Mesendoderm (in vitro differentiated cells): ENCODE measurements at regions not wholly inside any gene's neighbourhood (a gene's known extent, or its start where the extent isn't known, plus 50 kb on each side); places are given as distances from the start of the nearest gene placed in this dataset.
"Not testable (repeated sequence)": the region's sequence is repeated elsewhere in the genome, so short reads cannot be mapped to it uniquely, and the experiment has no call there.

Source experiments
- DNase-seq: peaks from one replicate; pipeline ENCODE4 v3.0.0; 2013
- H2AK5ac ChIP-seq: 2 replicates; pipeline ENCODE4 v1.6.1; 2013; ENCODE audit warnings: low read length, inconsistent platforms
- H2BK120ac ChIP-seq: 2 replicates; pipeline ENCODE4 v1.6.1; 2013; ENCODE audit warnings: low read depth, mild to moderate bottlenecking, low read length, moderate library complexity, mixed read lengths
- H2BK15ac ChIP-seq: replicated peaks from 2 replicates; pipeline ENCODE4 v1.6.1; 2013; ENCODE audit warnings: low read depth, mild to moderate bottlenecking, moderate library complexity
- H2BK5ac ChIP-seq: 2 replicates; pipeline ENCODE4 v1.6.1; 2013; ENCODE audit warnings: low read length, inconsistent platforms
- H3K18ac ChIP-seq: 2 replicates; pipeline ENCODE4 v1.6.1; 2013; ENCODE audit warnings: mild to moderate bottlenecking, low read length, mixed read lengths
- H3K23ac ChIP-seq: one replicate; pipeline ENCODE4 v1.6.1; 2013; ENCODE audit warnings: low read length
- H3K27ac ChIP-seq: 2 replicates; pipeline ENCODE4 v1.5.1; 2013; ENCODE audit warnings: low read depth, mild to moderate bottlenecking, inconsistent platforms, low read length, moderate library complexity
- H3K27me3 ChIP-seq: 2 replicates; pipeline ENCODE4 v1.6.1; 2013; ENCODE audit warnings: low read length, control low read depth, mild to moderate bottlenecking, inconsistent platforms; ENCODE audit not compliant: insufficient read depth, poor library complexity
- H3K36me3 ChIP-seq: 2 replicates; pipeline ENCODE4 v1.6.1; 2013; ENCODE audit warnings: low read length, inconsistent platforms; ENCODE audit not compliant: control insufficient read depth, insufficient read depth
- H3K4ac ChIP-seq: one replicate; pipeline ENCODE4 v1.6.1; 2013; ENCODE audit warnings: low read depth, mild to moderate bottlenecking, low read length, moderate library complexity
- H3K4me1 ChIP-seq: 2 replicates; pipeline ENCODE4 v1.6.1; 2013; ENCODE audit warnings: low read depth, low read length, inconsistent platforms; ENCODE audit not compliant: control insufficient read depth
- H3K4me2 ChIP-seq: 2 replicates; pipeline ENCODE4 v1.6.1; 2013; ENCODE audit warnings: low read length
- H3K4me3 ChIP-seq: 2 replicates; pipeline ENCODE4 v1.5.1; 2013; ENCODE audit warnings: mild to moderate bottlenecking, low read length
- H3K56ac ChIP-seq: one replicate; pipeline ENCODE4 v1.6.1; 2013; ENCODE audit warnings: low read length
- H3K79me1 ChIP-seq: 2 replicates; pipeline ENCODE4 v1.6.1; 2013; ENCODE audit warnings: low read length, inconsistent platforms
- H3K79me2 ChIP-seq: 2 replicates; pipeline ENCODE4 v1.6.1; 2013; ENCODE audit warnings: mild to moderate bottlenecking, low read length; ENCODE audit not compliant: control insufficient read depth, insufficient read depth
- H3K9ac ChIP-seq: 2 replicates; pipeline ENCODE4 v1.6.1; 2013; ENCODE audit warnings: low read length, inconsistent platforms
- H4K5ac ChIP-seq: one replicate; pipeline ENCODE4 v1.6.1; 2013; ENCODE audit warnings: low read length
- H4K8ac ChIP-seq: one replicate; pipeline ENCODE4 v1.6.1; 2013; ENCODE audit warnings: low read depth, mild to moderate bottlenecking, control low read depth, low read length, moderate library complexity
- WGBS: extraction: QIAGEN DNeasy Blood & Tissue Kit; methylation state at CpG from one replicate; pipeline ENCODE4 v1.1.7; 2013; ENCODE audit warnings: low lambda C conversion rate, missing lambda C conversion rate; ENCODE audit not compliant: insufficient coverage; ENCODE audit errors: extremely low coverage; 5-methylcytosine and 5-hydroxymethylcytosine counted together

- Histone ChIP-seq H3K27me3 (no peaks in the 10 kb centered on the region), H2AK5ac (no peak overlapping the region), H2BK5ac (no peak overlapping the region), H3K79me2 (no peaks in the 10 kb centered on the region), H3K4me2 (no peak overlapping the region), H3K23ac (no peak overlapping the region), H2BK120ac (no peak overlapping the region), H2BK15ac (no peak overlapping the region), H3K56ac (no peak overlapping the region), H3K9ac (no peak overlapping the region), H4K5ac (no peak overlapping the region), H3K27ac (no peak overlapping the region), H3K36me3 (no peaks in the 10 kb centered on the region), H3K18ac (no peak overlapping the region), H3K4me3 (no peak overlapping the region), H4K8ac (no peak overlapping the region), H3K79me1 (no peaks in the 10 kb centered on the region), H3K4me1 (no peaks in the 10 kb centered on the region), H3K4ac (no peak overlapping the region)
- DNase-seq: no peak
These were observed 261.7 kb downstream of the MATN1 start for GRCh38 chr1:30461640-30462039.

GRCh38 chr1:30460661-30461060, 262.7 kb downstream of the MATN1 start:
- Histone ChIP-seq H3K27me3 (no peaks in the 10 kb centered on the region), H4K5ac (no peak overlapping the region), H3K4me2 (no peak overlapping the region), H3K27ac (no peak overlapping the region), H3K4me3 (no peak overlapping the region), H3K4me1 (no peaks in the 10 kb centered on the region), H2AK5ac (no peak overlapping the region), H3K23ac (no peak overlapping the region), H3K9ac (no peak overlapping the region), H2BK15ac (no peak overlapping the region), H3K36me3 (no peaks in the 10 kb centered on the region), H4K8ac (no peak overlapping the region), H3K56ac (no peak overlapping the region), H3K79me1 (no peaks in the 10 kb centered on the region), H3K4ac (no peak overlapping the region), H3K79me2 (no peaks in the 10 kb centered on the region), H2BK120ac (no peak overlapping the region), H2BK5ac (no peak overlapping the region), H3K18ac (no peak overlapping the region)
- no CpG with 5 or more reads among the region's 1 CpG for WGBS
- no peak for DNase-seq

- not testable (repeated sequence) for DNase-seq, H3K4me2 ChIP-seq, H4K5ac ChIP-seq, H4K8ac ChIP-seq, H3K4ac ChIP-seq, H3K36me3 ChIP-seq, H3K79me2 ChIP-seq, H2AK5ac ChIP-seq, H3K27ac ChIP-seq, H3K4me3 ChIP-seq, H3K23ac ChIP-seq, H2BK5ac ChIP-seq, H3K56ac ChIP-seq, H3K79me1 ChIP-seq, H2BK15ac ChIP-seq, H3K18ac ChIP-seq, H2BK120ac ChIP-seq, H3K9ac ChIP-seq, H3K27me3 ChIP-seq, H3K4me1 ChIP-seq
- WGBS: no CpG with 5 or more reads among the region's 13 CpGs
These were observed 264.5 kb downstream of the MATN1 start for GRCh38 chr1:30458730-30459485.

GRCh38 chr1:30452925-30453324, 270.5 kb downstream of the MATN1 start:
- no peak for DNase-seq
- no peak overlapping the region for H2AK5ac ChIP-seq
- H3K27ac ChIP-seq: no peak overlapping the region
- no peak overlapping the region for H3K4me2 ChIP-seq
- no peak overlapping the region for H3K4me3 ChIP-seq
- H4K5ac ChIP-seq: no peak overlapping the region
- H3K9ac ChIP-seq: no peak overlapping the region
- H3K79me1 ChIP-seq: no peaks in the 10 kb centered on the region
- WGBS: no CpG with 5 or more reads among the region's 2 CpGs
- H3K36me3 ChIP-seq: no peaks in the 10 kb centered on the region
- H4K8ac ChIP-seq: no peak overlapping the region
- H3K56ac ChIP-seq: no peak overlapping the region
- H3K4me1 ChIP-seq: no peaks in the 10 kb centered on the region
- H3K27me3 ChIP-seq: no peaks in the 10 kb centered on the region
- no peak overlapping the region for H3K18ac ChIP-seq
- H2BK5ac ChIP-seq: no peak overlapping the region
- H3K4ac ChIP-seq: no peak overlapping the region
- no peak overlapping the region for H3K23ac ChIP-seq
- no peak overlapping the region for H2BK120ac ChIP-seq
- no peak overlapping the region for H2BK15ac ChIP-seq
- no peaks in the 10 kb centered on the region for H3K79me2 ChIP-seq

GRCh38 chr1:30452170-30452569, 271.2 kb downstream of the MATN1 start:
- no peaks in the 10 kb centered on the region for H3K79me1 ChIP-seq
- H3K4ac ChIP-seq: no peak overlapping the region
- H3K56ac ChIP-seq: no peak overlapping the region
- H2BK5ac ChIP-seq: no peak overlapping the region
- DNase-seq: no peak
- H3K27me3 ChIP-seq: no peaks in the 10 kb centered on the region
- no peak overlapping the region for H4K8ac ChIP-seq
- H2AK5ac ChIP-seq: no peak overlapping the region
- H2BK120ac ChIP-seq: no peak overlapping the region
- WGBS: no CpG with 5 or more reads among the region's 2 CpGs
- no peak overlapping the region for H3K4me3 ChIP-seq
- H3K36me3 ChIP-seq: no peaks in the 10 kb centered on the region
- no peak overlapping the region for H3K9ac ChIP-seq
- no peaks in the 10 kb centered on the region for H3K4me1 ChIP-seq
- H3K4me2 ChIP-seq: no peak overlapping the region
- no peak overlapping the region for H2BK15ac ChIP-seq
- no peak overlapping the region for H4K5ac ChIP-seq
- H3K23ac ChIP-seq: no peak overlapping the region
- no peaks in the 10 kb centered on the region for H3K79me2 ChIP-seq
- no peak overlapping the region for H3K27ac ChIP-seq
- H3K18ac ChIP-seq: no peak overlapping the region

GRCh38 chr1:30451532-30452125, 271.8 kb downstream of the MATN1 start:
- no peak overlapping the region for H2AK5ac ChIP-seq
- H3K4ac ChIP-seq: no peak overlapping the region
- no CpG with 5 or more reads among the region's 14 CpGs for WGBS
- no peak overlapping the region for H3K9ac ChIP-seq
- H3K18ac ChIP-seq: no peak overlapping the region
- no peak overlapping the region for H3K23ac ChIP-seq
- H2BK120ac ChIP-seq: no peak overlapping the region
- H3K27ac ChIP-seq: no peak overlapping the region
- H3K4me3 ChIP-seq: no peak overlapping the region
- no peak for DNase-seq
- H3K4me2 ChIP-seq: no peak overlapping the region
- H3K27me3 ChIP-seq: no peaks in the 10 kb centered on the region
- H3K79me2 ChIP-seq: no peaks in the 10 kb centered on the region
- H3K56ac ChIP-seq: no peak overlapping the region
- no peaks in the 10 kb centered on the region for H3K4me1 ChIP-seq
- H3K36me3 ChIP-seq: no peaks in the 10 kb centered on the region
- no peak overlapping the region for H2BK15ac ChIP-seq
- H2BK5ac ChIP-seq: no peak overlapping the region
- H4K5ac ChIP-seq: no peak overlapping the region
- H4K8ac ChIP-seq: no peak overlapping the region
- H3K79me1 ChIP-seq: no peaks in the 10 kb centered on the region
